Upper lobe of right lung (tissue), 1 donor: ENCODE measurements at regions not wholly inside any gene's neighbourhood (a gene's known extent, or its start where the extent isn't known, plus 50 kb on each side); places are given as distances from the start of the nearest gene placed in this dataset.

Experiments
- ATAC-seq: fragments of 200-7000 bp; cut with Tn5 transposase; one replicate; pipeline ENCODE4 v1.9.1; 2020; ENCODE audit warnings: mild to moderate bottlenecking, moderate library complexity
- DNase-seq: peaks from one replicate; pipeline ENCODE4 v3.0.0-alpha.2; 2020
- H3K27ac ChIP-seq: fragments of 200-600 bp; one replicate; pipeline ENCODE4 v1.8.0; 2022
- H3K27me3 ChIP-seq: fragments of 200-600 bp; one replicate; pipeline ENCODE4 v1.8.0; 2022; ENCODE audit warnings: mild to moderate bottlenecking
- H3K36me3 ChIP-seq: fragments of 200-600 bp; one replicate; pipeline ENCODE4 v1.8.0; 2022
- H3K4me1 ChIP-seq: fragments of 200-600 bp; one replicate; pipeline ENCODE4 v1.8.0; 2022
- H3K4me3 ChIP-seq: fragments of 200-600 bp; one replicate; pipeline ENCODE4 v1.8.0; 2022; ENCODE audit warnings: mild to moderate bottlenecking
- H3K9me3 ChIP-seq: fragments of 200-600 bp; one replicate; pipeline ENCODE4 v1.8.0; 2022
- intact Hi-C: fragments of 100-400 bp; cut with DNase I; formaldehyde crosslinking; loops from one replicate; pipeline ENCODE4 v1.11.0; 2022
- TF ChIP-seq, protein P1 (sequence below): fragments of 200-600 bp; IDR thresholded peaks from one replicate; pipeline ENCODE4 v1.8.0; 2022; ENCODE audit warnings: antibody characterized with exemption
- donor health status: DM: no; HTN: yes; CAD: no; lungs with severe emphysema.

DNA sequence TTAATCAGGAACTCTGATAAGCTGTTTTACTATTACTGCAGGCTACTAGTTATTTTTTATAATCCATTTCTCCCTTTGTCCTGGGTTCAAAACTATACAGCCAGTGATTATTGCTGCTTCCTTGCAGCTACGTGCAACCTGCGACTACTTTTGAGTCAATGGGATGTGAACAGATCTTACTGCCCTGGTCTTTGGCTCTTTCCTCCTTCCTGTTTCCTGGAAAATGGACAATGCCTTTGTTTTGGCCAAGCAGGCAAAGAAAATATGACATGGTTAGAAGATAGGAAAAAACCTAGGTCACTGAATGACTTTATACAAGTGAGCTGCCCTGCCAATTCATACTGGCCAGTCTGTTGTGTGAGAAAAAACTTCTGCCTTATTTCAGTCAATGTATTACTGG, 201.2 kb upstream of the KLF12 start:
- intact Hi-C loops = no loop called here
- H3K27me3 ChIP-seq = no peaks in the 10 kb centered on the region
- no peak for DNase-seq
- no peak overlapping the region for H3K4me3 ChIP-seq
- no peak overlapping the region for H3K27ac ChIP-seq
- H3K4me1 ChIP-seq = no peaks in the 10 kb centered on the region
- H3K9me3 ChIP-seq = no peaks in the 10 kb centered on the region
- no peaks in the 10 kb centered on the region for H3K36me3 ChIP-seq
- no peak for ATAC-seq
- TF ChIP-seq, protein P1, sequence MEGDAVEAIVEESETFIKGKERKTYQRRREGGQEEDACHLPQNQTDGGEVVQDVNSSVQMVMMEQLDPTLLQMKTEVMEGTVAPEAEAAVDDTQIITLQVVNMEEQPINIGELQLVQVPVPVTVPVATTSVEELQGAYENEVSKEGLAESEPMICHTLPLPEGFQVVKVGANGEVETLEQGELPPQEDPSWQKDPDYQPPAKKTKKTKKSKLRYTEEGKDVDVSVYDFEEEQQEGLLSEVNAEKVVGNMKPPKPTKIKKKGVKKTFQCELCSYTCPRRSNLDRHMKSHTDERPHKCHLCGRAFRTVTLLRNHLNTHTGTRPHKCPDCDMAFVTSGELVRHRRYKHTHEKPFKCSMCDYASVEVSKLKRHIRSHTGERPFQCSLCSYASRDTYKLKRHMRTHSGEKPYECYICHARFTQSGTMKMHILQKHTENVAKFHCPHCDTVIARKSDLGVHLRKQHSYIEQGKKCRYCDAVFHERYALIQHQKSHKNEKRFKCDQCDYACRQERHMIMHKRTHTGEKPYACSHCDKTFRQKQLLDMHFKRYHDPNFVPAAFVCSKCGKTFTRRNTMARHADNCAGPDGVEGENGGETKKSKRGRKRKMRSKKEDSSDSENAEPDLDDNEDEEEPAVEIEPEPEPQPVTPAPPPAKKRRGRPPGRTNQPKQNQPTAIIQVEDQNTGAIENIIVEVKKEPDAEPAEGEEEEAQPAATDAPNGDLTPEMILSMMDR = no peak

DNA sequence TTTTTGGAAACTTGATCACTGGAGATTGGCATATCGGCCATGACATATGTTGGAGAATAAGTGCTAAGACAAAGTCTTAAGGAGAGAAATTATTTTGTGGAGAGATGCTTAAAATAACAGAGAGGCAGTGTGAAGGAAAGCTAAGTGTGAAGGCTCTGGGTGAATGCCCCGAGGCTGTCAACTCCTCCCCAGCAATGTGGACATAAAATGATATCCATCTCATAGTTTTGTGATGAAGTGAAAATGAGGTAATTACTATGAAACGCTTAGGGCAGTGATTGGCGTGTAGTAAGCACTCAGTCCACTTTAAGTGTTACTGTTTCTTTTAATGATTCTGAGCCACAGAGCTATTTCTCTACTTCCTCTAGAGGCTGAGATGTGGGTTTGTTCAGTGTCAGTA, 195.8 kb upstream of the KLF12 start:
- Histone ChIP-seq H3K36me3 (no peaks in the 10 kb centered on the region), H3K27ac (no peak overlapping the region), H3K4me1 (no peaks in the 10 kb centered on the region), H3K27me3 (no peaks in the 10 kb centered on the region), H3K4me3 (no peak overlapping the region), H3K9me3 (no peaks in the 10 kb centered on the region)
- ATAC-seq (no peak), DNase-seq (no peak)
- intact Hi-C loops = no loop called here
- TF ChIP-seq, protein P1 = no peak

DNA sequence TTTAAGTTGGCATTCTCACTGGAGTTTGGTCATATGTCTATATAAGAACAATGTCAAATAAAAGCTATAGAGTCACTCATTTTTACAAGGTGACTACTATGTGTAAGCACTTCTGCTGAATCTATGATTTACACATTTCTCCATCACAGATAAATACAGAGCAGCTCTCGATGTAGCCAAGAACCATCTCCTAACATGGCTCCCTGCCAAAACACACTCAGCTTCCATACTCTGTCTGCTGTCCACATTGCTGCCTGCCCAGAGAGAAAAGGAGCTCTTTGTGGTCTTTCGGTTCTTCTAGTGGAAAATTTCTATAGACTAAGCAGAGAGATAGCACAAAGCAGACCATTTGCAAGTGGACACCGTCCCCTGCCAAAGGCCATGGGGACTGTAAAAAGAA, 190.9 kb upstream of the KLF12 start:
- ATAC-seq (no peak), DNase-seq (no peak)
- Histone ChIP-seq H3K36me3 (no peaks in the 10 kb centered on the region), H3K27me3 (no peaks in the 10 kb centered on the region), H3K4me3 (no peak overlapping the region), H3K9me3 (no peaks in the 10 kb centered on the region), H3K4me1 (no peaks in the 10 kb centered on the region), H3K27ac (no peak overlapping the region)
- intact Hi-C loops = no loop called here
- TF ChIP-seq, protein P1 = no peak

DNA sequence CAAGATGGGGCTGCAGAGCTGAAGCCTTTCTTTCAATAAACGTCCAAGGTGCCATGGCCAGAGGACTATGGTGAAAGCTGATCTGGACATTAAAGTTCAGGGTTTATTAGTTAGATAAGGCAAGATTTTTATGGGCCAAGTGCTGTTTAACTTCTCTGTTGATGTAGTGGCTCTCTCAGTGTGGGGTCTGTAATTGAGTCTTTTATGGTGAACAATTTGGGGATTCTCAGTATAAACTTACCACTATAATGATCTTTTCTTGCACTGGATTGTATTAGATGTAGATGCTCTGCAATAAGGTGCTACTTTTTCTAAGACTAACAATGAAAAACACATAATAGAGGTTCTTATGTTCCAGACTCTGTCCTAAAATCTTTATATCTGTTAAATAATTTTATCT, 190.1 kb upstream of the KLF12 start:
- Histone ChIP-seq H3K9me3 (no peaks in the 10 kb centered on the region), H3K27me3 (no peaks in the 10 kb centered on the region), H3K27ac (no peak overlapping the region), H3K36me3 (no peaks in the 10 kb centered on the region), H3K4me1 (no peaks in the 10 kb centered on the region), H3K4me3 (no peak overlapping the region)
- TF ChIP-seq, protein P1 = no peak
- ATAC-seq (no peak), DNase-seq (no peak)
- intact Hi-C loops = no loop called here

DNA sequence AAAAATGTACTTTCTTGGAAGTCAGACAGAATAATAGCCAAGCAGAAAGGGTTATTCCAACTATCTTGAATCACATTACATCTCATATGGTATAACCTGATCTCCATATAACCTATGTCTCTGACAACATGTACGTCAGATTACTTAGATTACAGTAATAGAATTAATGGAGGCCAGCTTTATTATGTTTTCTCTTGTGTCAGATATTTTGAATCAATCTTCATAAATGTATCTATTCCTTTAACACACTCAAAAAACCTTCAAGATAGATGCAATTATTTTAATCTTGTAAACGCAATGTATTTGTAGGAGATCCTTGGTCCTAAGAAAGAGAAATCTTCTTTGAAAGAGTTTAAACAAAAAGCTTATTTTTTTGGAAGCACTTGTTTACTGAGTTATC, 188.4 kb upstream of the KLF12 start:
- DNase-seq (no peak), ATAC-seq (no peak)
- no peaks in the 10 kb centered on the region for H3K4me1 ChIP-seq
- no peak overlapping the region for H3K27ac ChIP-seq
- H3K36me3 ChIP-seq = no peaks in the 10 kb centered on the region
- TF ChIP-seq, protein P1 = no peak
- H3K4me3 ChIP-seq = no peak overlapping the region
- H3K27me3 ChIP-seq = no peaks in the 10 kb centered on the region
- H3K9me3 ChIP-seq = no peaks in the 10 kb centered on the region
- intact Hi-C loops = no loop called here

DNA sequence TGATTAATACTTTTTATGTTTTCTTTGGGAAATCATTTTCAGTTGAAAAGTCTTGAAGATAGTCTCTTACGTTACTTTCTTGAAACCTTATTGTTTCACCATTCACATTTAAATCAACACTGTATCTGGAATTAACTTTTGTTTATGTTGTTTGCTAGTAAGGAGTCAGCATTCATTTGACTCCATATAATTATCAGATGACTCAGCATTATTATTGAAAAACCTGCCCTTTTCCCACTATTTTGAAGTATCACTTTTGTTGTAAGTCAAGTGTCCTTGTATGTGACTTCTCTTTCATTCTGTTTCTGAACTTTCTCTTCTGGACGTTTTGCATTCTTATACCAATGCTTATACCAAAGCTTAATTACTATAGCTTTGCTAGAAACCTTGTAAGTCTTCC, 186.1 kb upstream of the KLF12 start:
- H3K27ac ChIP-seq = no peak overlapping the region
- TF ChIP-seq, protein P1 = no peak
- H3K36me3 ChIP-seq = no peaks in the 10 kb centered on the region
- DNase-seq (no peak), ATAC-seq (no peak)
- no peak overlapping the region for H3K4me3 ChIP-seq
- no peaks in the 10 kb centered on the region for H3K27me3 ChIP-seq
- no peaks in the 10 kb centered on the region for H3K9me3 ChIP-seq
- intact Hi-C loops = no loop called here
- H3K4me1 ChIP-seq = no peaks in the 10 kb centered on the region
